GM18868 (cell line): ENCODE measurements at regions not wholly inside any gene's neighbourhood (a gene's known extent, or its start where the extent isn't known, plus 50 kb on each side); places are given as distances from the start of the nearest gene placed in this dataset.

Experiments
- ATAC-seq: cut with Tn5 transposase; IDR thresholded peaks from one replicate; pipeline ENCODE4 v1.9.1; 2021; ENCODE audit warnings: mild to moderate bottlenecking, moderate library complexity; ENCODE audit not compliant: unreplicated experiment

DNA sequence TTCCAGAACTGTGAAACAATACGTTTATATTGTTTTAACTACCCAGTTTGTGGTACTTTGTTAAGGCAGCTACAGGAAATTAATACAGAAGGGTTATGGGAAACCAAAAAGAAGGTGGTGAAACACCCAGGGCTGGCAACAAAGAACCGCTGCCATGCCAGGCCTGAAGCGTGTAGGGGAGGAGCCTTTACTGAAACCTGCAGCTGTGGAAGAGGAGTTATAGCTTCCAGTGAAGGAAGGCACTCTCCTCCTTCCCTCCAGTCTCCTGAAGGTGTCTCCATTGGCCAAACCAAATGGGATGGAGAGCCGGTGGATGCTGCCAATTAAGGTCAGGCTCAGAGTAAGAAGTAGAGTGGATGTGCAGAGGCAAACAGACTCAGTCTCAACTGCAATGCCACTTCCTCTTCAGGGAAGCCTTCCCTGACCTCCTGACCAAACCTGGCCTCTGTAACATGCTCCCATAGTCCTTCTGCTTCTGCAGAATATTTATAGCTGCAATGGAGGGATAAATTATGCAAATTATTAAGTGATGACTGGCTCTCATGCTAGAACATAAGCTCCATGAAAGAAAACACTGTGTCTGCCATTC, 168.3 kb downstream of the DAD1 start:
- ATAC-seq, result no peak

- ATAC-seq, result no peak
Measured at GRCh38 chr14:22419620-22420019, 169.4 kb downstream of the DAD1 start.

DNA sequence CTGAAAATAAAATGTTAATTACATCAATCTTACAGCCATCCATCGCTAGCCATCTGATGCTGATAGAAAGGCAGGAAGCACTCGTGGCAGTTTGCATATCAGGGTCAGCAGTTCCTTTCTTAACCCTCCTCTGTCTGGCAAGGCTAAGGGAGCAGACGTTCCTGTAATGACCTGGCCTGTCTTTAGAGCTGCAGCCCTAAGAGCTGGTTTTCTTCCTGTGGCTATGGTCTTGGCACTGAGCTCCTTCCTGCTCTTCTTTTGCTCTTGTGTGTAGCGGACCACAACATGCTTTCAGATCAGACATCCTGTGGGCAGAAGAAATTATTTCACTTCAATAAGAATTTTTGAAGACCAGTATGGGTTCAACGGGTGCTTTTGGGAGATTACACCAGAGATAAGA, 170.4 kb downstream of the DAD1 start:
- ATAC-seq, result peak; percentile 49

GRCh38 chr14:22417914-22418313, 171.1 kb downstream of the DAD1 start:
- ATAC-seq, result no peak

- ATAC-seq, result no peak
Measured at GRCh38 chr14:22416193-22416592, 172.8 kb downstream of the DAD1 start.

DNA sequence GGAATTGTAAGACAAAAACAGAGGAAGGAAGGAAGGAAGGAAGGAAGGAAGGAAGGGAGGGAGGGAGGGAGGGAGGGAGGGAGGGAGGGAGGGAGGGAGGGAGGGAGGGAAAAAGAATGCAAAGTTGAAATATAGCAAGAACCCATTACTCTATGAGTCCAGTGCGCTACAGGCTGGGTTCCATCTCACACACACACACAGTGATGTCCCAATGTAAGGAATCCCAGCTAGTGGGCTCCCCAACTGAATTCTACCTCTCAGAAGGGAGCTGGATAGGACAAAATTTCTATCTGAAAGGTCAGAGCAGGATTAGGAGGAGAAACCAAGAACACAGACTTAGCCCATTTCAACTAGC, 173.4 kb downstream of the DAD1 start:
- no peak for ATAC-seq

- no peak for ATAC-seq
Measured at GRCh38 chr14:22414876-22415604, 174.0 kb downstream of the DAD1 start.

- ATAC-seq, result no peak
Measured at GRCh38 chr14:22412926-22413411, 176.1 kb downstream of the DAD1 start.

- no peak for ATAC-seq
Measured at GRCh38 chr14:22411398-22412055, 177.5 kb downstream of the DAD1 start.

- no peak for ATAC-seq
Measured at GRCh38 chr14:22410497-22410896, 178.5 kb downstream of the DAD1 start.

DNA sequence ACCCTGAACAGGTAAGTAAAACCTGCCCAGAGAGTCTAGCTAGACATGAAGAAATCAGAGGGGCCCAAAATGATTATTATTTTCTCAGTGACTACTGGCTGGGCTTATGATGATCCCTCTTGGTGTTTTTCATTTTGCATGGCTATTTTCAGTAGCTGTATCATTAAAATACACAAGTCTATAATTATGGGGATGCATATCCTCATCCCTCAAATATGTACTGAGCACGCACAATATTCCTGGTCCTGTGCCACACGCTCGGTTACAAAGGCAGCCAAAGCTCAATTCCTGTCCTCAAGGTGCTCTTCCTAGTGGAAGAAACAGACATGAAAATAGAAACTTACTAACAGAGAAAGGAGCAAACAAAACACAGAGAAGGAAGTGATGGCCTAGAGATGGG, 180.0 kb downstream of the DAD1 start:
- ATAC-seq, result no peak

GRCh38 chr14:22408547-22408946, 180.5 kb downstream of the DAD1 start:
- ATAC-seq, result no peak

- ATAC-seq, result no peak
Measured at GRCh38 chr14:22407033-22407432, 182.0 kb downstream of the DAD1 start.

DNA sequence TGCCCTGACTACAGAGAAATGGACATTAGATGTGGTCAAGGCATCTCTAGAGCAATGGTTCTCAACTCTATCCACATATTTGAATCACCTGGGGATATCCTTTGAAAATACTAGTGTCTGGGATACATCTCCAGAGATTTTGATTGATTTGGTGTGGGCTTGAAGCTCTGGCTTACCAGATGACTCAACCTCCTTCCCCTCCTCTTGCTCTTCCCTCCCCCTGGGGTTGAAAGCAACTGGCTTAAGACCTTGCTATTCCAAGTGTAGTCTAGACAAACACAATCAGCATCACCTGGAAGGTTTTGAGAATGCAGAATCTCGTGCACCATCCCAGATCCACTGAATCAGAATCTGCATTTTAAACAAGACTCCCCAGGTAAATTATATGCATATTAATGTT, 183.8 kb downstream of the DAD1 start:
- ATAC-seq, result no peak

DNA sequence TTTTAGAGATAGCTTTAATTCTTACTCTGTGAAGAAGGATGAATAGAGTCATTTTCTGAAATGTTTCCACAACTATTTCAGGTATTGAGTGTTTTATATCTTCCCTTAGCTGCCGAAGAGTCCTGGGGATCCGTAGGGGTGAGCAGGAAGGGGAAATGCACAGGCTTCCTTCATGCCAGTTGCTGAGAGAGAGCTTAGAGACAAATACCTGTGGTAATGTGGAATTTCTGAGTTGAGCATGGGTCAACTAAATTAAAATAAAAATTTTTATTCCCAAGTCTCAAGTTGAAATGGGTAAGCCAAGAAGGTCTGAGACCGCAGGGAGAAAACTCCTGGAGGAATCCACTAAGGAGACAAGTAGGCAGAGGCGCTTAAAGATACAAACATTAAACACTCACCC, 185.7 kb downstream of the DAD1 start:
- ATAC-seq, result no peak

GRCh38 chr14:22400655-22401259, 188.3 kb downstream of the DAD1 start:
- no peak for ATAC-seq

DNA sequence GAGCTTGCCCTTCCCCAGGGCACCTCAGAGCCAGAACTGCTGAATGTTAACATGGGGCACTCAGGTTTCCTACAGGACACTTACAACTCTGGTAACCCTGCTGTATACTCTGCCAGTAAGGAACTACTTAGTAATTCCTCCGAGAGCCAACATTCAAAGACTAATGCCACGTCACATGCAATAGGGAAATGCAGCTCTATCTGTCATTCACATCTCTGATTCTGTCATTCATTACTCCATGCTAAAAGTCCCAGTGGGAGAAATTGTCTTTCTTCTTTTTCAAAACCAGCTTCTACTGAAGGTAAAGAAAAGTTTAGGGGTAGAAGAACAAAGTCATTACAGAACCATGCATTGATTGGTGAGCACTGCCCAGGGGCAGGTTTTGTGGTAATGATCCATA, 189.2 kb downstream of the DAD1 start:
- ATAC-seq, result no peak

- ATAC-seq, result no peak
Measured at GRCh38 chr14:22397221-22397737, 191.7 kb downstream of the DAD1 start.

DNA sequence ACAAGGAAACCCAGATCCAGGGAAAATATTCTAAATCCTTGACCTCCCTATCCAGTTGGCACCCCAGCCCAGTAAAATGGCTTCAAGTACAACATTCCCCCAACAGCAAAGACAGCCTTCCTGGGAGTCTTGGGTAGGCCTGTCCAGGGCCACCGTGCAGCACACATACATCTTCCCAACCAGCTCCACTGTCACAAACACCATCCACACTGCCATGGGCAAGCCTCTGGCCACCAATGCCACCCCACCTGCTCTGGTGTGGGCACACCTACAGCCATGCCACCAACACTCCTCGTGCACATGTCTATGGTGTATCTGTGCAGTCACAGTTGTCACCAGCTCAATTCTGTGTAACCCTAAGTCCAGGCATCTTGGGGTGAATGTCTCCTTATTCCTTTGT, 193.2 kb downstream of the DAD1 start:
- no peak for ATAC-seq

DNA sequence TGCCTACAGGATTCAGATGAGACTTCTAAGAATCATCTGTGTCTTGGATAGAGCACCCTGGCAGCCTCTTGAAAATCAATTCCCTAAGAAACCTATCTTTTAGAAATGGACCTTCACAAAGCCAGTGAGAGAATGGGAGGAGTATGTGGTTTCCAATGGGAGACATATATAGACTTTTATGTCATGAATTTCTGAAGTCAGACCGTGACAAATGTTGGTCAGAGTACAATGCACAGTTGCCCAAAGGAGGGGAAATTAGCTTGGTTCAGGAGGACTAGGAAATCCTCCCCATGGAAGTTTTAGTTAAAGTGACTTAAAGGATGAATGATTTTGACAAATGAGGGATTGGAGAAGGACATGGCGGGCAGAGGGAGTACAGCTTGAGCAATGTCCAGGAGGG, 194.4 kb downstream of the DAD1 start:
- no peak for ATAC-seq

GRCh38 chr14:22393796-22394195, 195.2 kb downstream of the DAD1 start:
- no peak for ATAC-seq
